Testis (tissue), 2 donors: ENCODE measurements at regions not wholly inside any gene's neighbourhood (a gene's known extent, or its start where the extent isn't known, plus 50 kb on each side); places are given as distances from the start of the nearest gene placed in this dataset.
"Not testable (repeated sequence)": the region's sequence is repeated elsewhere in the genome, so short reads cannot be mapped to it uniquely, and the experiment has no call there.

Source experiments
- POLR2A ChIP-seq: fragments of 450-650 bp; IDR thresholded peaks from one replicate; pipeline ENCODE4 v1.6.1; 2017; ENCODE audit warnings: antibody characterized with exemption, mild to moderate bottlenecking, moderate library complexity
- TF ChIP-seq, protein P1 (sequence below), 3 experiments: fragments of 450-650 bp in 2 of 3; fragments of 200-600 bp in 1 of 3; sonication (generic) in 1 of 3; IDR thresholded peaks; one replicate each; pipeline ENCODE4 v1.5.1; 2016 to 2019; ENCODE audit warnings: antibody characterized with exemption in 3 of 3, mild to moderate bottlenecking in 2 of 3, moderate library complexity in 1 of 3

- TF ChIP-seq, protein P1, sequence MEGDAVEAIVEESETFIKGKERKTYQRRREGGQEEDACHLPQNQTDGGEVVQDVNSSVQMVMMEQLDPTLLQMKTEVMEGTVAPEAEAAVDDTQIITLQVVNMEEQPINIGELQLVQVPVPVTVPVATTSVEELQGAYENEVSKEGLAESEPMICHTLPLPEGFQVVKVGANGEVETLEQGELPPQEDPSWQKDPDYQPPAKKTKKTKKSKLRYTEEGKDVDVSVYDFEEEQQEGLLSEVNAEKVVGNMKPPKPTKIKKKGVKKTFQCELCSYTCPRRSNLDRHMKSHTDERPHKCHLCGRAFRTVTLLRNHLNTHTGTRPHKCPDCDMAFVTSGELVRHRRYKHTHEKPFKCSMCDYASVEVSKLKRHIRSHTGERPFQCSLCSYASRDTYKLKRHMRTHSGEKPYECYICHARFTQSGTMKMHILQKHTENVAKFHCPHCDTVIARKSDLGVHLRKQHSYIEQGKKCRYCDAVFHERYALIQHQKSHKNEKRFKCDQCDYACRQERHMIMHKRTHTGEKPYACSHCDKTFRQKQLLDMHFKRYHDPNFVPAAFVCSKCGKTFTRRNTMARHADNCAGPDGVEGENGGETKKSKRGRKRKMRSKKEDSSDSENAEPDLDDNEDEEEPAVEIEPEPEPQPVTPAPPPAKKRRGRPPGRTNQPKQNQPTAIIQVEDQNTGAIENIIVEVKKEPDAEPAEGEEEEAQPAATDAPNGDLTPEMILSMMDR (IDR thresholded peaks at IDR 0.05): not testable (repeated sequence)
- not testable (repeated sequence) for TF ChIP-seq POLR2A
Measured at GRCh38 chrX:89099587-89099986, 352.6 kb downstream of the CPXCR1 start.
